H1 (cell line): ENCODE measurements at regions not wholly inside any gene's neighbourhood (a gene's known extent, or its start where the extent isn't known, plus 50 kb on each side); places are given as distances from the start of the nearest gene placed in this dataset.

ENCODE experiments used
- CTCF ChIA-PET: fragments of 300-600 bp; sonication (Branson Sonifier 250); formaldehyde crosslinking; loops from one replicate; lab custom pipeline; 2021; ENCODE audit not compliant: partially characterized antibody; lab: Charles Lee
- POLR2A ChIA-PET: fragments of 300-600 bp; sonication (Branson Sonifier 250); formaldehyde crosslinking; loops from one replicate; lab custom pipeline; 2021; ENCODE audit warnings: inconsistent platforms; ENCODE audit not compliant: partially characterized antibody; lab: Charles Lee
- DNase-seq, 2 experiments: peaks; one replicate each; pipeline versions ENCODE4 v3.0.0 to v3.0.0-alpha.2; 2010 to 2022; ENCODE audit warnings: low spot score in 2 of 2, low read depth in 1 of 2, mixed read lengths in 1 of 2
- FAIRE-seq: peaks from 2 replicates; lab custom pipeline; 2011; peaks lifted over from hg19 to GRCh38; lab: Jason Lieb, UNC
- H2AFZ ChIP-seq: 2 replicates; pipeline ENCODE4 v1.8.1; 2012; ENCODE audit warnings: low read length, inconsistent platforms
- H2AK5ac ChIP-seq: 2 replicates; pipeline ENCODE4 v1.6.1; 2013; ENCODE audit warnings: low read depth, low read length
- H2BK120ac ChIP-seq: replicated peaks from 2 replicates; pipeline ENCODE3; 2013; ENCODE audit warnings: low read depth, low read length, inconsistent platforms
- H2BK12ac ChIP-seq: 2 replicates; pipeline ENCODE4 v1.6.1; 2013; ENCODE audit warnings: low read depth, low read length
- H2BK15ac ChIP-seq: 2 replicates; pipeline ENCODE4 v1.6.1; 2013; ENCODE audit warnings: low read length
- H2BK20ac ChIP-seq: 2 replicates; pipeline ENCODE4 v1.6.1; 2013; ENCODE audit warnings: low read length
- H2BK5ac ChIP-seq: 2 replicates; pipeline ENCODE4 v1.6.1; 2013; ENCODE audit warnings: low read depth, low read length
- H3K14ac ChIP-seq: 2 replicates; pipeline ENCODE4 v1.6.1; 2013; ENCODE audit warnings: inconsistent platforms; ENCODE audit not compliant: insufficient read length
- H3K18ac ChIP-seq: 2 replicates; pipeline ENCODE4 v1.6.1; 2013; ENCODE audit warnings: low read length; ENCODE audit errors: extremely low read depth
- H3K23ac ChIP-seq: 2 replicates; pipeline ENCODE4 v1.6.1; 2013; ENCODE audit warnings: inconsistent platforms; ENCODE audit not compliant: insufficient read length
- H3K23me2 ChIP-seq: 2 replicates; pipeline ENCODE4 v1.6.1; 2013; ENCODE audit warnings: low read depth, low read length
- H3K27ac ChIP-seq: 2 replicates; pipeline ENCODE4 v1.6.1; 2011; ENCODE audit warnings: low read depth, low read length, inconsistent platforms
- H3K27me3 ChIP-seq, 4 experiments: replicated peaks in 1 of 4; 1 replicate in 1 of 4; 2 replicates in 3 of 4; pipeline versions ENCODE4 v1.6.1 to v1.8.1; 2011 to 2013; ENCODE audit warnings: low read length in 3 of 4, mild to moderate bottlenecking in 3 of 4, inconsistent platforms in 2 of 4, mixed read lengths in 2 of 4, moderate library complexity in 1 of 4; ENCODE audit not compliant: control insufficient read depth in 3 of 4, insufficient read depth in 3 of 4; ENCODE audit errors: extremely low read depth in 1 of 4
- H3K36me3 ChIP-seq, 4 experiments: 2 replicates each; pipeline versions ENCODE4 v1.6.1 to v1.8.1; 2011 to 2013; ENCODE audit warnings: mild to moderate bottlenecking in 4 of 4, low read length in 3 of 4, moderate library complexity in 2 of 4, control low read depth in 1 of 4, inconsistent platforms in 1 of 4; ENCODE audit not compliant: insufficient read depth in 4 of 4, control insufficient read depth in 2 of 4
- H3K4ac ChIP-seq: replicated peaks from 2 replicates; pipeline ENCODE3; 2013; ENCODE audit warnings: low read length, low read depth, mixed read lengths, inconsistent platforms; ENCODE audit not compliant: insufficient read length
- H3K4me1 ChIP-seq, 4 experiments: replicated peaks in 1 of 4; 1 replicate in 1 of 4; 2 replicates in 3 of 4; pipeline versions ENCODE4 v1.6.1 to v1.8.1; 2011 to 2013; ENCODE audit warnings: low read length in 3 of 4, inconsistent platforms in 2 of 4, mixed read lengths in 1 of 4; ENCODE audit not compliant: insufficient read depth in 4 of 4, control insufficient read depth in 3 of 4
- H3K4me2 ChIP-seq, 2 experiments: 2 replicates each; pipeline versions ENCODE4 v1.6.1 to v1.8.1; 2011 to 2013; ENCODE audit warnings: low read depth in 2 of 2, low read length in 2 of 2, control low read depth in 1 of 2, inconsistent platforms in 1 of 2, mild to moderate bottlenecking in 1 of 2; ENCODE audit not compliant: insufficient read depth in 1 of 2
- H3K4me3 ChIP-seq, 4 experiments: fragments of 200-600, 300-600 bp in 1 of 4; sonication (generic), shearing (Covaris generic), sonication (Bioruptor Twin) in 1 of 4; 2 replicates each; pipeline versions ENCODE4 v1.5.1 to v1.8.1; 2011 to 2016; ENCODE audit warnings: low read length in 4 of 4, low read depth in 3 of 4, control low read depth in 2 of 4, inconsistent platforms in 2 of 4, mild to moderate bottlenecking in 2 of 4, mixed read lengths in 1 of 4, moderate library complexity in 1 of 4; ENCODE audit not compliant: insufficient read depth in 2 of 4; ENCODE audit errors: extremely low read depth in 1 of 4
- H3K56ac ChIP-seq: replicated peaks from 2 replicates; pipeline ENCODE3; 2013; ENCODE audit warnings: low read depth, mild to moderate bottlenecking, mixed read lengths, low read length, inconsistent platforms; ENCODE audit not compliant: insufficient read length
- H3K79me1 ChIP-seq: 2 replicates; pipeline ENCODE4 v1.6.1; 2013; ENCODE audit warnings: low read depth, low read length, control low read depth
- H3K79me2 ChIP-seq, 2 experiments: 2 replicates each; pipeline versions ENCODE4 v1.6.1 to v1.8.1; 2012 to 2013; ENCODE audit warnings: low read length in 2 of 2, mild to moderate bottlenecking in 2 of 2, inconsistent platforms in 1 of 2; ENCODE audit not compliant: insufficient read depth in 2 of 2, control insufficient read depth in 1 of 2
- H3K9ac ChIP-seq, 4 experiments: replicated peaks in 1 of 4; 1 replicate in 1 of 4; 2 replicates in 3 of 4; pipeline versions ENCODE4 v1.6.1 to v1.8.1; 2011 to 2013; ENCODE audit warnings: low read depth in 3 of 4, low read length in 3 of 4, control low read depth in 2 of 4, mild to moderate bottlenecking in 2 of 4, moderate library complexity in 2 of 4, inconsistent platforms in 1 of 4; ENCODE audit errors: extremely low read depth in 1 of 4
- H3K9me3 ChIP-seq, 2 experiments: 2 replicates each; pipeline versions ENCODE4 v1.6.1 to v1.8.1; 2012 to 2013; ENCODE audit warnings: mild to moderate bottlenecking in 2 of 2, moderate library complexity in 2 of 2, control low read depth in 1 of 2, inconsistent platforms in 1 of 2, low read depth in 1 of 2, low read length in 1 of 2, mixed read lengths in 1 of 2; ENCODE audit not compliant: insufficient read depth in 2 of 2
- H4K20me1 ChIP-seq, 2 experiments: replicated peaks in 1 of 2; 2 replicates each; pipeline versions ENCODE3 to v1.8.1; 2011 to 2013; ENCODE audit warnings: inconsistent platforms in 2 of 2, low read length in 2 of 2, mild to moderate bottlenecking in 1 of 2; ENCODE audit not compliant: insufficient read depth in 2 of 2, control insufficient read depth in 1 of 2
- H4K5ac ChIP-seq: 2 replicates; pipeline ENCODE4 v1.6.1; 2013; ENCODE audit warnings: low read length, low read depth, mixed read lengths, inconsistent platforms; ENCODE audit not compliant: insufficient read length
- H4K8ac ChIP-seq: 2 replicates; pipeline ENCODE4 v1.8.0; 2013; ENCODE audit warnings: mild to moderate bottlenecking, moderate library complexity, low read length, inconsistent platforms; ENCODE audit not compliant: insufficient read depth; ENCODE audit errors: extremely low read depth
- H4K91ac ChIP-seq: replicated peaks from 2 replicates; pipeline ENCODE3; 2013; ENCODE audit warnings: low read length, mixed read lengths, inconsistent platforms; ENCODE audit not compliant: insufficient read length
- BCL11A ChIP-seq, 2 experiments: IDR thresholded peaks; one replicate each; pipeline ENCODE4 v1.6.1; 2011; ENCODE audit warnings: low read depth in 2 of 2, low read length in 2 of 2, mild to moderate bottlenecking in 2 of 2
- CREB1 ChIP-seq: IDR thresholded peaks from 2 replicates; pipeline ENCODE4 v1.6.1; 2012; ENCODE audit warnings: inconsistent platforms
- EZH2 ChIP-seq: fragments of 200-600 bp; sonication (generic); IDR thresholded peaks from 2 replicates; pipeline ENCODE4 v1.7.1; 2012; ENCODE audit warnings: low read depth, mild to moderate bottlenecking, moderate library complexity, low read length, inconsistent platforms; ENCODE audit not compliant: severe bottlenecking
- FOSL1 ChIP-seq: IDR thresholded peaks from 2 replicates; pipeline ENCODE4 v1.6.1; 2011; ENCODE audit warnings: mild to moderate bottlenecking, low read depth, low read length, moderate library complexity; ENCODE audit not compliant: insufficient read depth
- SP4 ChIP-seq: IDR thresholded peaks from 2 replicates; pipeline ENCODE4 v1.6.1; 2012; ENCODE audit warnings: low read length, inconsistent platforms
- WGBS, 2 experiments: shearing (Covaris generic) in 1 of 2; methylation state at CpG; one replicate each; pipeline versions ENCODE4 v1.1.6 to v1.1.7; 2013 to 2015; ENCODE audit warnings: low lambda C conversion rate in 2 of 2, mixed read lengths in 2 of 2, inconsistent platforms in 1 of 2, low coverage in 1 of 2, missing lambda C conversion rate in 1 of 2; ENCODE audit not compliant: insufficient replicate concordance in 2 of 2, insufficient coverage in 1 of 2, insufficient read length in 1 of 2; ENCODE audit errors: extremely low coverage in 1 of 2, missing lambda C conversion rate in 1 of 2; 5-methylcytosine and 5-hydroxymethylcytosine counted together
- TF ChIP-seq, protein P1 (sequence below): IDR thresholded peaks from 2 replicates; pipeline ENCODE4 v1.6.1; 2011; ENCODE audit warnings: low read length, improper control_type of control experiment

DNA sequence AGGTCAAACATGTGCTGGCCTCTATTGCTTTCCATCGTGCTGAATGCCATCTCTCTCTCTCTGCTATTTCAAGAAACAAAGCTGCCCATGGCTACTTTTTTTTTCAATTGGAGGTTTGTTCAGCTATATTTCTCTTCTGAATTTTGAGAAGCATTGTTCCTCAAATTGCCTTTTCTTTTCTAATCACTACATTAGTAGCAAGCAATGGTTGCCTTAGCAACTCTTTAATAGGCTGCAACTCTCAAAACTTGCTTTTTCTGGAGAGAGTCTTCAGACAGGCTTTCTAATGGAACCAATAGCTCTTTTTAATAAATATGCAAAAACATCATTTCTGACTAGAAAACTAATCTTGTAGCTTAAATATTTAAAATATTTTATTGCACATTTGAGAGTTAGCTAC, 439.0 kb downstream of the LRRIQ3 start:
- no peak overlapping the region for H2BK120ac ChIP-seq
- H2BK12ac ChIP-seq, result no peak overlapping the region
- DNase-seq, result no peak
- no peak overlapping the region for H4K5ac ChIP-seq
- no peak overlapping the region for H2AFZ ChIP-seq
- no peak overlapping the region for H3K4me2 ChIP-seq
- H3K9ac ChIP-seq, result no peak overlapping the region
- H4K20me1 ChIP-seq, result no peaks in the 10 kb centered on the region
- H2BK15ac ChIP-seq, result no peak overlapping the region
- H3K27ac ChIP-seq, result no peak overlapping the region
- no peak overlapping the region for H3K23ac ChIP-seq
- FAIRE-seq, result no peak
- H2BK20ac ChIP-seq, result no peak overlapping the region
- H4K8ac ChIP-seq, result no peak overlapping the region
- no peaks in the 10 kb centered on the region for H3K4me1 ChIP-seq
- H4K91ac ChIP-seq, result no peak overlapping the region
- CTCF ChIA-PET, result interaction anchor here (1.4 kb wide), 1 partner anchor 1034 kb away, joined by 3 read pairs; no protein-coding TSS in a partner anchor
- no peak overlapping the region for H3K18ac ChIP-seq
- no peaks in the 10 kb centered on the region for H3K36me3 ChIP-seq
- H3K9me3 ChIP-seq, result no peaks in the 10 kb centered on the region
- no peaks in the 10 kb centered on the region for H3K79me2 ChIP-seq
- no peaks in the 10 kb centered on the region for H3K23me2 ChIP-seq
- H3K27me3 ChIP-seq, result no peaks in the 10 kb centered on the region
- POLR2A ChIA-PET, result no interaction called here
- H3K56ac ChIP-seq, result no peak overlapping the region
- TF ChIP-seq, protein P1, sequence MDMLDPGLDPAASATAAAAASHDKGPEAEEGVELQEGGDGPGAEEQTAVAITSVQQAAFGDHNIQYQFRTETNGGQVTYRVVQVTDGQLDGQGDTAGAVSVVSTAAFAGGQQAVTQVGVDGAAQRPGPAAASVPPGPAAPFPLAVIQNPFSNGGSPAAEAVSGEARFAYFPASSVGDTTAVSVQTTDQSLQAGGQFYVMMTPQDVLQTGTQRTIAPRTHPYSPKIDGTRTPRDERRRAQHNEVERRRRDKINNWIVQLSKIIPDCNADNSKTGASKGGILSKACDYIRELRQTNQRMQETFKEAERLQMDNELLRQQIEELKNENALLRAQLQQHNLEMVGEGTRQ, result no peak
- TF ChIP-seq EZH2, result no peak
- TF ChIP-seq BCL11A (IDR thresholded peaks at IDR 0.05; ENCODE audit: low read depth in 2 of 2, low read length in 2 of 2), result no peak
- TF ChIP-seq SP4, result no peak
- TF ChIP-seq CREB1, result no peak
- TF ChIP-seq FOSL1, result no peak
- no peak overlapping the region for H2BK5ac ChIP-seq
- no peak overlapping the region for H3K4ac ChIP-seq
- WGBS, 2 experiments, result 83% methylated on average over 1 of the region's 1 CpG; no CpG with 5 or more reads in 1 of the 2 experiments
- H2AK5ac ChIP-seq, result no peak overlapping the region
- no peaks in the 10 kb centered on the region for H3K79me1 ChIP-seq
- H3K4me3 ChIP-seq, result no peak overlapping the region
- H3K14ac ChIP-seq, result no peak overlapping the region
